D721Med (cell line): ENCODE measurements at regions not wholly inside any gene's neighbourhood (a gene's known extent, or its start where the extent isn't known, plus 50 kb on each side); places are given as distances from the start of the nearest gene placed in this dataset.
"Not testable (repeated sequence)": the region's sequence is repeated elsewhere in the genome, so short reads cannot be mapped to it uniquely, and the experiment has no call there.

Source experiments
- DNase-seq: peaks from one replicate; pipeline ENCODE4 v3.0.0; 2011; ENCODE audit warnings: low spot score; ENCODE audit not compliant: insufficient read length
- FAIRE-seq: peaks from 2 replicates; lab custom pipeline; 2011; peaks lifted over from hg19 to GRCh38; lab: Jason Lieb, UNC
- CTCF ChIP-seq: IDR thresholded peaks from 2 replicates; pipeline ENCODE4 v1.5.1; 2012; ENCODE audit warnings: mild to moderate bottlenecking, control low read depth; ENCODE audit not compliant: insufficient read depth; ENCODE audit errors: missing control alignments

- DNase-seq (no peak), FAIRE-seq (no peak)
- TF ChIP-seq CTCF = no peak
These were observed 53.0 kb upstream of the NDUFV2 start for GRCh38 chr18:9049495-9049809.

- not testable (repeated sequence) for FAIRE-seq, DNase-seq
These were observed 51.7 kb upstream of the NDUFV2 start for GRCh38 chr18:9050628-9051284.
